GM12891 (cell line): ENCODE measurements at regions not wholly inside any gene's neighbourhood (a gene's known extent, or its start where the extent isn't known, plus 50 kb on each side); places are given as distances from the start of the nearest gene placed in this dataset.

Experiments used
- POLR2A ChIP-seq: IDR thresholded peaks from 2 replicates; pipeline ENCODE4 v1.6.1; 2011; ENCODE audit warnings: low read depth, low read length, control low read depth
- POLR2AphosphoS5 ChIP-seq: IDR thresholded peaks from 2 replicates; pipeline ENCODE4 v1.6.1; 2011; ENCODE audit warnings: low read depth, low read length, control low read depth

- TF ChIP-seq POLR2AphosphoS5: no peak
- no peak for TF ChIP-seq POLR2A
These were observed 64.9 kb upstream of the TANK start for GRCh38 chr2:161095314-161095713.
